GM18951 (cell line): ENCODE measurements at regions not wholly inside any gene's neighbourhood (a gene's known extent, or its start where the extent isn't known, plus 50 kb on each side); places are given as distances from the start of the nearest gene placed in this dataset.

Experiments
- POLR2A ChIP-seq: IDR thresholded peaks from 4 replicates; pipeline ENCODE4 v1.6.1; 2011; ENCODE audit warnings: mild to moderate bottlenecking; ENCODE audit not compliant: insufficient read length, insufficient read depth; ENCODE audit errors: extremely low read depth
- in situ Hi-C: fragments of 300-500 bp; cut with MboI; formaldehyde crosslinking; loops from one replicate; pipeline ENCODE4 v1.12.0; 2022; ENCODE audit warnings: low sequenced_read_pairs, mixed read lengths, inconsistent platforms; ENCODE audit not compliant: unreplicated experiment

GRCh38 chr20:22410556-22411130, 173.7 kb downstream of the FOXA2 start:
- in situ Hi-C loops, result no loop called here
- no peak for TF ChIP-seq POLR2A

- TF ChIP-seq POLR2A, result no peak
- in situ Hi-C loops, result no loop called here
These were observed 175.6 kb downstream of the FOXA2 start for GRCh38 chr20:22408521-22409402.

- no peak for TF ChIP-seq POLR2A
- in situ Hi-C loops, result no loop called here
These were observed 176.9 kb downstream of the FOXA2 start for GRCh38 chr20:22407237-22408193.

- in situ Hi-C loops, result no loop called here
- TF ChIP-seq POLR2A, result no peak
These were observed 179.8 kb downstream of the FOXA2 start for GRCh38 chr20:22404419-22405170.

GRCh38 chr20:22403632-22404361, 180.6 kb downstream of the FOXA2 start:
- in situ Hi-C loops, result no loop called here
- TF ChIP-seq POLR2A, result no peak

GRCh38 chr20:22403022-22403631, 181.2 kb downstream of the FOXA2 start:
- no peak for TF ChIP-seq POLR2A
- in situ Hi-C loops, result no loop called here

- in situ Hi-C loops, result no loop called here
- TF ChIP-seq POLR2A, result no peak
These were observed 181.8 kb downstream of the FOXA2 start for GRCh38 chr20:22402550-22402949.

- in situ Hi-C loops, result no loop called here
- TF ChIP-seq POLR2A, result no peak
These were observed 183.9 kb downstream of the FOXA2 start for GRCh38 chr20:22400440-22400839.

GRCh38 chr20:22394583-22394982, 189.8 kb downstream of the FOXA2 start:
- TF ChIP-seq POLR2A, result no peak
- in situ Hi-C loops, result no loop called here

- in situ Hi-C loops, result no loop called here
- TF ChIP-seq POLR2A, result no peak
These were observed 193.8 kb downstream of the FOXA2 start for GRCh38 chr20:22390543-22390903.

- in situ Hi-C loops, result no loop called here
- TF ChIP-seq POLR2A, result no peak
These were observed 194.4 kb downstream of the FOXA2 start for GRCh38 chr20:22389836-22390542.
